ENCODE measurements at regions not wholly inside any gene's neighbourhood (a gene's known extent, or its start where the extent isn't known, plus 50 kb on each side); places are given as distances from the start of the nearest gene placed in this dataset.

DNA sequence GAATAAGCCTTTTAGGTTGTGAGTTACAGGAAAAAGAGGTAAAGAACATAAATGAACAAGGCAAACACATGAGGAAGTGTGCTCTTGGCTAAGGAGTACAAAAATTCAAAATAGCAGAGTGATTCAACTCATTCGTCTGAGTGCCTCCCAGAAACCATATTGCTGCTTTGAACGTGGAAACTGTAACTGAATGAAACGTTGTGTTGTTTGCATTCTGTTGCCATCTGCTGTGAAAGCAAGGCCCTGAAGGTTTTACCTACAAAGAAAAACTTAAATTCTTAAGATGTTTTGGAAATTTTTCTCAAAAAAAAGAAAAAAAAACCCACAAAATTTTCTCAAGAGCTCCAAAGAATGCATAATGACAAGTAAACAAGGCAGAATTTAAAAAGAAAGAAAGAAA, 375.4 kb upstream of the HS3ST5 start:
- H3K4me1 ChIP-seq (ENCODE audit: control insufficient read depth, insufficient read depth, low read length, poor library complexity, severe bottlenecking) = no peaks in the 10 kb centered on the region
- H3K27me3 Mint-ChIP-seq = no peaks in the 10 kb centered on the region
- peaks cover 0 to 3% of the 10 kb centered on the region in 2 experiments for H3K9me3 ChIP-seq (ENCODE audit: control insufficient read depth in 2 of 2, low read length in 2 of 2)
- ATAC-seq (ENCODE audit: low read depth in 2 of 2) = no peak
- no peaks in the 10 kb centered on the region for H3K36me3 Mint-ChIP-seq
- H3K4me3 Mint-ChIP-seq = no peak overlapping the region
- no peaks in the 10 kb centered on the region for H3K4me1 Mint-ChIP-seq
- H3K27ac Mint-ChIP-seq = no peak overlapping the region
- peaks cover under 1 to 9% (median 4%) of the 10 kb centered on the region in 7 donors for H3K9me3 Mint-ChIP-seq
- H3K27ac ChIP-seq (ENCODE audit: insufficient read depth, low read length, poor library complexity, severe bottlenecking) = no peak overlapping the region
- no peaks in the 10 kb centered on the region for H3K36me3 ChIP-seq (ENCODE audit: control insufficient read depth, insufficient read depth, low read length)
- no peak overlapping the region for H3K4me3 ChIP-seq (ENCODE audit: low read depth, low read length)
- no peak for DNase-seq
- no peaks in the 10 kb centered on the region for H3K27me3 ChIP-seq (ENCODE audit: control insufficient read depth, insufficient read depth, low read length)

DNA sequence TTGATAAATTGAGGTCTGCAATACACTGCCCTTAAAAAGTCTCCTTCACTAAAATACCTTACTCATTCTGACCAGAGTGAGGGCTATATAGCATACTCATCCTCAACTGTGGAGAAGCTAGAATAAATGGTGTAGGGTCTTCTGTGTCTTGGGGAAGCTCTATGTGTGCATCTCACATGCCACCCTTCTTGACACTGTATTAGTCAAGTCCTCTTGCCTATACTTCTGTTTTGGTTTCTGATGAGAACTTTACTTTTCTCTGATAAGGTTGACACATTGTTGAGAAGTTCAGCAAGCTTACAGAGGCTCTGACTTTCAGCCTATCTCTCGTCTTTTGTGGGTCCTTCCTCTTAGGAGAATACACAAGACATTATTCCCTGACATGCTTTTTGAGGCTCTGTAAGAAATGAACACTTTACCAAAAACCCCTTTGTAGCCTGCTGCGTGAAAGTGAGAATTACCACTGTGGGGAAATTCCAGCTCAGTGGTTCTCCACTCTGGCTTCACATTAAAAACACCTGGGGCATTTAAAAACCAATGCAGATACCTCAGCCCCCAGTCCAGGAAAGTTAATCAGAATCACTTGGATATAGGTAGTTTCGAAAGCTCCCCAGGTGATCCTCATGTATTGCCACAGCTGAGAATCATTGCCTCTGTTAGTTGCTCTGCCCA, 372.1 kb upstream of the HS3ST5 start:
- no peak overlapping the region for H3K27ac ChIP-seq (ENCODE audit: insufficient read depth, low read length, poor library complexity, severe bottlenecking)
- Mint-ChIP-seq H3K27me3 (no peaks in the 10 kb centered on the region), H3K4me3 (no peak overlapping the region)

GRCh38 chr6:114713690-114714089, 370.9 kb upstream of the HS3ST5 start:
- Histone ChIP-seq H3K9me3 (ENCODE audit: control insufficient read depth in 2 of 2, low read length in 2 of 2) (peaks cover 0 to 5% of the 10 kb centered on the region in 2 experiments), H3K4me1 (ENCODE audit: control insufficient read depth, insufficient read depth, low read length, poor library complexity, severe bottlenecking) (no peaks in the 10 kb centered on the region), H3K4me3 (ENCODE audit: low read depth, low read length) (no peak overlapping the region), H3K27ac (ENCODE audit: insufficient read depth, low read length, poor library complexity, severe bottlenecking) (no peak overlapping the region), H3K36me3 (ENCODE audit: control insufficient read depth, insufficient read depth, low read length) (no peaks in the 10 kb centered on the region), H3K27me3 (ENCODE audit: control insufficient read depth, insufficient read depth, low read length) (no peaks in the 10 kb centered on the region)
- peaks cover 2 to 20% (median 4%) of the 10 kb centered on the region in 7 donors for H3K9me3 Mint-ChIP-seq
- H3K4me1 Mint-ChIP-seq = no peaks in the 10 kb centered on the region
- no peaks in the 10 kb centered on the region for H3K36me3 Mint-ChIP-seq
- no peak overlapping the region for H3K4me3 Mint-ChIP-seq
- DNase-seq (no peak), ATAC-seq (ENCODE audit: low read depth in 2 of 2) (no peak)
- H3K27me3 Mint-ChIP-seq = no peaks in the 10 kb centered on the region
- H3K27ac Mint-ChIP-seq = no peak overlapping the region

More for the DNA sequence above, 372.1 kb upstream of the HS3ST5 start:
- Mint-ChIP-seq H3K27ac (no peak overlapping the region), H3K36me3 (no peaks in the 10 kb centered on the region), H3K4me1 (no peaks in the 10 kb centered on the region), H3K9me3 (peaks cover 3 to 20% (median 4%) of the 10 kb centered on the region in 7 donors)
- no peak overlapping the region for H3K4me3 ChIP-seq (ENCODE audit: low read depth, low read length)
- H3K4me1 ChIP-seq (ENCODE audit: control insufficient read depth, insufficient read depth, low read length, poor library complexity, severe bottlenecking) = no peaks in the 10 kb centered on the region
- DNase-seq = no peak
- no peaks in the 10 kb centered on the region for H3K36me3 ChIP-seq (ENCODE audit: control insufficient read depth, insufficient read depth, low read length)
- peaks cover 0 to 5% of the 10 kb centered on the region in 2 experiments for H3K9me3 ChIP-seq (ENCODE audit: control insufficient read depth in 2 of 2, low read length in 2 of 2)
- no peak for ATAC-seq (ENCODE audit: low read depth in 2 of 2)
- H3K27me3 ChIP-seq (ENCODE audit: control insufficient read depth, insufficient read depth, low read length) = no peaks in the 10 kb centered on the region

DNA sequence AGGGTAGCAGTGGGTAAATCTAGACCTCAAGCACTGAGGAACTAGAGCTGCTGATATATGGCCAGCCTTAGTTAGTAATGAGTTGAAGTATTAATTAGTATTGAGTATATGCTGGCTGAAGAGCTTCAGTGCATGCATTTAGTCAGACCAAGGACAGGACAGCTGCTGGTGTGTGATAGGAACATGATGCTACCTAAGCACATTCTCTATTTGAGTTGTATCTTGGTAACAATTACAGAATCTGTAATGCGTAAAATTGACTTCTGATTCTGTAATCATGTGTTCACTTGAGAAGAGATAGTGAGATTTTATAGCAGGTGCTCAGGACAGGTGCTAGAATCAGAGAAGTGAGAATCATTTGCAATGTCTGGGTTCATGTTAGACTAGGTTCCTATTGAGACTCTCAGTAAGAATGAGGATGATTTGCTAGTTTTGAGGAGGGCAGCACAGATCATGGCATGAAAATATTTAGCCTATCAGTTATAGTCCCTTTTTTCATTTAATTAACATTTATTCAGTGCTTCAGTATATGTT, 369.4 kb upstream of the HS3ST5 start:
- Mint-ChIP-seq H3K36me3 (no peaks in the 10 kb centered on the region), H3K27me3 (no peaks in the 10 kb centered on the region), H3K9me3 (peaks cover 0 to 12% (median 5%) of the 10 kb centered on the region in 7 donors), H3K4me3 (no peak overlapping the region), H3K4me1 (no peaks in the 10 kb centered on the region), H3K27ac (no peak overlapping the region)
- Histone ChIP-seq H3K4me1 (ENCODE audit: control insufficient read depth, insufficient read depth, low read length, poor library complexity, severe bottlenecking) (no peaks in the 10 kb centered on the region), H3K36me3 (ENCODE audit: control insufficient read depth, insufficient read depth, low read length) (no peaks in the 10 kb centered on the region), H3K27ac (ENCODE audit: insufficient read depth, low read length, poor library complexity, severe bottlenecking) (no peak overlapping the region), H3K4me3 (ENCODE audit: low read depth, low read length) (no peak overlapping the region), H3K9me3 (ENCODE audit: control insufficient read depth in 2 of 2, low read length in 2 of 2) (peaks cover 0 to 5% of the 10 kb centered on the region in 2 experiments), H3K27me3 (ENCODE audit: control insufficient read depth, insufficient read depth, low read length) (no peaks in the 10 kb centered on the region)
- DNase-seq (no peak), ATAC-seq (ENCODE audit: low read depth in 2 of 2) (no peak)

DNA sequence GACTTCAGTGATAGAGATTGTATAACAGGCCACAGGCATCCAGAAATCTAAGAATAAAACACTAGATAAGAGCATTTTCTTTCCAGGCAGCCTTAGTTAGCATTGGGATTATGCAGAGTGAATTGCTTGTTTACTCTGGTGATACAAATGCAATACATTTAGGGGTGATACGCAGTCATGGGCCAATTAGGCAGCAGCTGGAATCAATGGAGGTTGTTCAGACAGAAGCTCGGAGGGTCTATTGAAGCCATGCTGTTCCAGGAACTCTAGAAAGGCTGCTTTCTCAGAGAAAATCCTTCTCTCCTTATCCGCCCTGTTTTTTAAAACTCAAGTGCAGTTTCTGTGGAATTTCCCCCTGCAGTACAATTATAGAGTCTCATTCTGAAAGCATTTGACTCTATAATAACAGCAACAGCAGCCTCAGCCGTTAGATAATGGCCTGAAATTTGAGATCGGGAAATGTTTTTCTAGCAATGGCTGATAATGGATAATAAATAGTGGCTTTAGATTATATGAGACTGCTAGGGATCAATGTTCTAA, 364.3 kb upstream of the HS3ST5 start:
- H3K4me1 ChIP-seq (ENCODE audit: control insufficient read depth, insufficient read depth, low read length, poor library complexity, severe bottlenecking) = no peaks in the 10 kb centered on the region
- no peaks in the 10 kb centered on the region for H3K36me3 ChIP-seq (ENCODE audit: control insufficient read depth, insufficient read depth, low read length)
- Mint-ChIP-seq H3K9me3 (peaks cover 0 to 9% (median 1%) of the 10 kb centered on the region in 7 donors), H3K36me3 (no peaks in the 10 kb centered on the region), H3K4me3 (no peak overlapping the region), H3K4me1 (no peaks in the 10 kb centered on the region), H3K27ac (no peak overlapping the region), H3K27me3 (no peaks in the 10 kb centered on the region)
- no peak for DNase-seq
- H3K4me3 ChIP-seq (ENCODE audit: low read depth, low read length) = no peak overlapping the region
- no peak for ATAC-seq (ENCODE audit: low read depth in 2 of 2)
- H3K27me3 ChIP-seq (ENCODE audit: control insufficient read depth, insufficient read depth, low read length) = no peaks in the 10 kb centered on the region
- H3K27ac ChIP-seq (ENCODE audit: insufficient read depth, low read length, poor library complexity, severe bottlenecking) = no peak overlapping the region
- H3K9me3 ChIP-seq (ENCODE audit: control insufficient read depth in 2 of 2, low read length in 2 of 2) = peaks cover 0 to 2% of the 10 kb centered on the region in 2 experiments

- Mint-ChIP-seq H3K36me3 (no peaks in the 10 kb centered on the region), H3K4me3 (no peak overlapping the region), H3K27me3 (no peaks in the 10 kb centered on the region), H3K4me1 (no peaks in the 10 kb centered on the region), H3K27ac (no peak overlapping the region), H3K9me3 (peaks cover 0 to 8% (median 2%) of the 10 kb centered on the region in 7 donors)
- DNase-seq = no peak
- Histone ChIP-seq H3K36me3 (ENCODE audit: control insufficient read depth, insufficient read depth, low read length) (no peaks in the 10 kb centered on the region), H3K27ac (ENCODE audit: insufficient read depth, low read length, poor library complexity, severe bottlenecking) (no peak overlapping the region), H3K27me3 (ENCODE audit: control insufficient read depth, insufficient read depth, low read length) (no peaks in the 10 kb centered on the region), H3K9me3 (ENCODE audit: control insufficient read depth in 2 of 2, low read length in 2 of 2) (no peaks in the 10 kb centered on the region), H3K4me1 (ENCODE audit: control insufficient read depth, insufficient read depth, low read length, poor library complexity, severe bottlenecking) (no peaks in the 10 kb centered on the region), H3K4me3 (ENCODE audit: low read depth, low read length) (no peak overlapping the region)
- no peak for ATAC-seq (ENCODE audit: low read depth in 2 of 2)
These were observed 347.8 kb upstream of the HS3ST5 start for GRCh38 chr6:114690625-114691024.

DNA sequence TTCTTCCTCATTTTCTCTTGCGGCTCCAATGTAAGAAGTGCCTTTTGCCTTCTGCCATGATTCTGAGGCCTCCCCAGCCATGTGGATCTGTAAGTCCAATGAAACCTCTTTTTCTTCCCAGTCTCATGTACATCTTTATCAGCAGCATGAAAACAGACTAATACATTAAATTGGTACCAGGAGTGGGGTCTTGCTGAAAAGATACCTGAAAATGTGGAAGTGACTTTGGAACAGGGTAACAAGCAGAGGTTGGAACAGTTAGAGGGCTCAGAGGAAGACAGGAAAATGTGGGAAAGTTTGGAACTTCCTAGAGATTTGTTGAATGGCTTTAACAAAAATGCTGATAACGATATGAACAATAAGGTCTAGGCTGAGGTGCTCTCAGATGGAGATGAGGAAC, 316.7 kb upstream of the HS3ST5 start:
- H3K4me3 ChIP-seq (ENCODE audit: low read depth, low read length) = no peak overlapping the region
- H3K4me1 Mint-ChIP-seq = no peaks in the 10 kb centered on the region
- H3K36me3 ChIP-seq (ENCODE audit: control insufficient read depth, insufficient read depth, low read length) = no peaks in the 10 kb centered on the region
- DNase-seq = no peak
- H3K27me3 ChIP-seq (ENCODE audit: control insufficient read depth, insufficient read depth, low read length) = no peaks in the 10 kb centered on the region
- H3K4me1 ChIP-seq (ENCODE audit: control insufficient read depth, insufficient read depth, low read length, poor library complexity, severe bottlenecking) = no peaks in the 10 kb centered on the region
- H3K27ac Mint-ChIP-seq = no peak overlapping the region
- no peaks in the 10 kb centered on the region for H3K36me3 Mint-ChIP-seq
- H3K4me3 Mint-ChIP-seq = no peak overlapping the region
- H3K27ac ChIP-seq (ENCODE audit: insufficient read depth, low read length, poor library complexity, severe bottlenecking) = no peak overlapping the region
- H3K27me3 Mint-ChIP-seq = no peaks in the 10 kb centered on the region
- H3K9me3 Mint-ChIP-seq = peaks cover 2 to 20% (median 9%) of the 10 kb centered on the region in 7 donors
- no peak for ATAC-seq (ENCODE audit: low read depth in 2 of 2)
- peaks cover 2 to 8% of the 10 kb centered on the region in 2 experiments for H3K9me3 ChIP-seq (ENCODE audit: control insufficient read depth in 2 of 2, low read length in 2 of 2)

GRCh38 chr6:114651611-114652010, 308.8 kb upstream of the HS3ST5 start:
- ATAC-seq (ENCODE audit: low read depth in 2 of 2) (no peak), DNase-seq (no peak)

More at GRCh38 chr6:114651611-114652010, 308.8 kb upstream of the HS3ST5 start:
- Histone ChIP-seq H3K4me3 (ENCODE audit: low read depth, low read length) (no peak overlapping the region), H3K4me1 (ENCODE audit: control insufficient read depth, insufficient read depth, low read length, poor library complexity, severe bottlenecking) (no peaks in the 10 kb centered on the region), H3K9me3 (ENCODE audit: control insufficient read depth in 2 of 2, low read length in 2 of 2) (no peaks in the 10 kb centered on the region), H3K27me3 (ENCODE audit: control insufficient read depth, insufficient read depth, low read length) (no peaks in the 10 kb centered on the region), H3K27ac (ENCODE audit: insufficient read depth, low read length, poor library complexity, severe bottlenecking) (no peak overlapping the region), H3K36me3 (ENCODE audit: control insufficient read depth, insufficient read depth, low read length) (no peaks in the 10 kb centered on the region)
- H3K27me3 Mint-ChIP-seq = no peaks in the 10 kb centered on the region
- H3K4me1 Mint-ChIP-seq = no peaks in the 10 kb centered on the region
- H3K27ac Mint-ChIP-seq = no peak overlapping the region
- no peaks in the 10 kb centered on the region for H3K36me3 Mint-ChIP-seq
- H3K4me3 Mint-ChIP-seq = no peak overlapping the region
- peaks cover 0 to 13% (median 6%) of the 10 kb centered on the region in 7 donors for H3K9me3 Mint-ChIP-seq

All from CD4-positive, CD25-positive, alpha-beta regulatory T cell (primary cell).